Left forelimb (tissue), 1 donor: ENCODE measurements at regions not wholly inside any gene's neighbourhood (a gene's known extent, or its start where the extent isn't known, plus 50 kb on each side); places are given as distances from the start of the nearest gene placed in this dataset.

Source experiments
- DNase-seq: peaks from one replicate; pipeline ENCODE4 v3.0.0-alpha.2; 2018; ENCODE audit warnings: low spot score

GRCh38 chr5:6236170-6236793 lies 142.1 kb downstream of the MED10 start:
- DNase-seq: no peak

GRCh38 chr5:6235726-6236125 lies 142.6 kb downstream of the MED10 start:
- no peak for DNase-seq

GRCh38 chr5:6228257-6229250 lies 149.8 kb downstream of the MED10 start:
- no peak for DNase-seq

DNA sequence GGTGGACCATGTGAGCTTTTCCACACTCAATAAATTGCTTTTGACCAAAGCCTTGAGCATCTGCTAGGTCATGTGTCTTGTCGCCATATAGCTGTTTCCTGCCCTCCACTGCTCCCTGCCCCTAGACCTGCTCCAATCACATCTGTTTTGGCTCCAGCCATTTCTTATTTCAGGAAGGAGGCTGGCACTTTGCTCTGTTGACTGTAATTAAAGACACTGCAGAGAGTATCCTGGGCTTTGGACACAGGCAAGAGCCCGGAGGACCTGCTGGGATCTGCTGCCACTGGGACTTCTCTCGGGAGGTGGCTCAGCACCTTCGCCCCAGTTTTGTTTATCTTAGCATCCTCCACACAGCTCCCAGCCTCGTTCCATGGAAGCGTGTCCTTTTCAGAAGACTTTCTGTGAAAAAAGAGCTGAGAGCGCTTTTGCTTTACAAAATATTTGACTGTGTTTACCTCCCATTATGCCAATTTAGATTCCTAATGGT lies 153.2 kb downstream of the MED10 start:
- DNase-seq: no peak

DNA sequence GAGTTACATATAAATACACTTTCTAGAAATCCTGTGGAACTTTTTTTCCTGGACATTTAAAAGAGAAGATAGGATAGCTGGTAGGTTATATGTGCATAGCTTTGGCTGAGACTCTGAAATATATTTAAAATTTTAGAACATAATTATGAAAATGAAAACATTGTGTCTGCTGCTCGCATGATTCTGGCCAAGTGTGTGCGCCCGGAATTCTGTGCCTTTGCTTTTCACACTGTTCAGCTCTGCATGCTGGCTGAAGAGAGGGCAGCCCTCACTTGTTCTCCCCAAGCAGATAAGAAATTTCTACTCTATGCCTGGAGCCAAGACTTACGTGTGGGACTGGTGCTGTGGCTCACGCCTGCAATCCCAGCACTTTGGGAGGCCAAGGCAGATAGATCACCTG lies 153.9 kb downstream of the MED10 start:
- no peak for DNase-seq

GRCh38 chr5:6222899-6223298 lies 155.4 kb downstream of the MED10 start:
- DNase-seq: no peak

- DNase-seq: no peak
These were observed 156.2 kb downstream of the MED10 start for GRCh38 chr5:6222121-6222520.

- DNase-seq: no peak
These were observed 157.2 kb downstream of the MED10 start for GRCh38 chr5:6221141-6221626.

DNA sequence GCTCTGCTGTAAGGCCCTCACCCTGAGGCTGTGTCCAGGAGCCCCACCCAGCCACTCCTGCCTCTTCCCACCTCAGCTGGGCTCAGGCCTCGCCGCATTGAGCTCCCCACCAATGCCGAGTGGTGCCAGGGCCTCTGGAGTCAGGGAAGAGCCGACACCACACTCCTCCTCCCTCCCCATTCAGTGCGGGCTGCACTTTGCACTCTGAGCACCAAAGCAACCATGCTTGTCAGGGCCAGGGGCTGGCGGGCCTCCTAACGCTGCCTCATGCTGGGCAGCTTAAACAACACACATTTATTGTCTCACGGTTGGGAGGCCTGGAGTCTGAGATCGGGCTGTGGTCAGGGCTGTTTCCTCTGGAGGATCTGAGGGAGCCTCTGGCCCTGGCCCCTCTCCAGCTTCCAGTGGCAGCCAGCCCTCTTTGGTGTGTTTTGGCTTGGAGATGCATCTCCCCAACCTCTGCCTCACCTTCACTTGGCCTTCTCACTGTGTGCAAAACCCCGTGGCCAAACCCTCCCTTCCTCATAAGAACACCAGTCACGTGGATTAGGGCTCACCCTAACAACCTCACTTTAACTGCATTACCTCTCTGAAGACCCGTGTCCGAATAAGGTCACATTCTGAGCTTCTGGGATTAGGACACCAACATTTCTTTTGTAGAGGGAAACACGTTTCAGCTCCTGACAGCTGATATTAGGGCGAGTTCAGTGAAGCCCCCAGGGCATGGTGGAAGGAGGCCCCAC lies 157.8 kb downstream of the MED10 start:
- DNase-seq: no peak

- DNase-seq: no peak
These were observed 159.8 kb downstream of the MED10 start for GRCh38 chr5:6218517-6218916.

DNA sequence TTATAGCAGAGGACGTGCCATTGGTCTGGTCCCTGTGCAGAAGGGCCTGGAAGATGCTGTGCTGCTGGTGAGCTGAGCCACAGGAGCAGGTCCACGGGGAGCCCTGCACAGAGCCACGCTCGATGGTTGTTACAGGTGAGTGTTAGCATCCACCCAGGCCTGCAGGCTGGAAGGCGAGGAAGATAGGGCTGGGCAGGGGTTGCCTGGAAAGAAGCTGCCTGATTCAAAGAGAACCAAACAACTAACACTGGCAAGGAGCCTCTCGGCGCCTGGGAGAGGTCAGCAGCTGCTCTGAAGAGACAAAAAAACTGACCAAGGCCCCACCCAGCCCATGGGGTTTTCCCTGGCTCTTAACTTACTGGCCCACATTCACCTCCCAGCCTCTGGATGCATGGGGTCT lies 160.2 kb downstream of the MED10 start:
- no peak for DNase-seq

GRCh38 chr5:6216471-6217075 lies 161.8 kb downstream of the MED10 start:
- no peak for DNase-seq

DNA sequence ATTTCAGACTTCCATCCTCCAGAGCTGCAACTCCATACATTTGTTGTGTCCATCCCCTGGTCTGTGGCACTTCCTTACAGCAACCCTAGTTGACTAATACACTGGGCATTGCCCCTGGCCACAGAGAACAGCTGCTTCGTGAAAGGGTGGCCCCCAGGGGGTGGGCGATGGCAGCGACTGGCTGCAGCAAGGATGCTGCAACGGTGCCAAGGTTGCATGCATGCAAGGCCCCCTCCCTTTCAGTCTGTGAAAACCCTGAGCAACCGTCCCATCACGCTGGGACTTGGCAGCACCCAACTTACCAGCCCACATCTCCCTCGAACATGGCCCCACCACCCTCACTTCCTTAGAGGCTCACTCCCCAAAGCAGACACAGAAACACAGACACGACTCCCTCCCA lies 162.5 kb downstream of the MED10 start:
- no peak for DNase-seq

- no peak for DNase-seq
These were observed 166.1 kb downstream of the MED10 start for GRCh38 chr5:6212244-6212643.

DNA sequence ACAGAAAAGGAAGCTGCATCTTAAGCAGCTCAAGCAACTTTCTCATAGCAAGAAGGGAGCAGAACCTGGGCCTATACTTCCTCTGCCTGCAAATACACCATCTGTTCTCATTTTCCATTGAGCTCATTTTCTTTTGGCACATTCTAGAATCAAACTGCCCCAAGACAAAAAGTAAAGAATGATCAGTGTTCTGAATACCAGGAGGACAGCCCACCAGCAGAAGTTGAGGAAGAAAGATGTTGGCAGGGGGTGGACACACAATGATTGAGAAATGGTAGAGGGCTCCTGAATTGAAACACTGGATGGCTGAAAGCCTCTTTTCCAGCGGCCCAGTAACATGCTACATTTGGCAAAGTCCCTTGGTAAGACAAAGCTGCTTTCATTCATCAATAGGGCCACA lies 171.8 kb downstream of the MED10 start:
- no peak for DNase-seq

DNA sequence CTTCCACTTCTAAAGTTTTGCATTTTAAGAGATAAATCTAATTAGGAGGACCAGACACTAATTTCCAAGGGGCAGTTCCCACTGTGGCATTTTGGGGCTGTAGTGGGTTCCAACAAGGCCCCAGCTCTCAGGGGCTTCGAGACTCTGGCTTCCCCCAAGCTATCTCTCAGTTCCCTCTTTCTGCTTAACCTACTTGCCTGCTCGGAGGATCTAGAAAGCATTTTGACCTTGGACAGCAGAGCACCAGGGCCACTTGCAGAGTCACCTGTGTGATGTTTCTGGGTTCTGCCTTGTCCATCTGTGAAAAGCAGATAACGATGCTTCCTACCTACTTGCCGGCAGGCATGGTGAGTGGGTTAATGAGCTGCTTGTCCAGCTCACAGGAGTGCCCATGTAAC lies 175.4 kb downstream of the MED10 start:
- no peak for DNase-seq

DNA sequence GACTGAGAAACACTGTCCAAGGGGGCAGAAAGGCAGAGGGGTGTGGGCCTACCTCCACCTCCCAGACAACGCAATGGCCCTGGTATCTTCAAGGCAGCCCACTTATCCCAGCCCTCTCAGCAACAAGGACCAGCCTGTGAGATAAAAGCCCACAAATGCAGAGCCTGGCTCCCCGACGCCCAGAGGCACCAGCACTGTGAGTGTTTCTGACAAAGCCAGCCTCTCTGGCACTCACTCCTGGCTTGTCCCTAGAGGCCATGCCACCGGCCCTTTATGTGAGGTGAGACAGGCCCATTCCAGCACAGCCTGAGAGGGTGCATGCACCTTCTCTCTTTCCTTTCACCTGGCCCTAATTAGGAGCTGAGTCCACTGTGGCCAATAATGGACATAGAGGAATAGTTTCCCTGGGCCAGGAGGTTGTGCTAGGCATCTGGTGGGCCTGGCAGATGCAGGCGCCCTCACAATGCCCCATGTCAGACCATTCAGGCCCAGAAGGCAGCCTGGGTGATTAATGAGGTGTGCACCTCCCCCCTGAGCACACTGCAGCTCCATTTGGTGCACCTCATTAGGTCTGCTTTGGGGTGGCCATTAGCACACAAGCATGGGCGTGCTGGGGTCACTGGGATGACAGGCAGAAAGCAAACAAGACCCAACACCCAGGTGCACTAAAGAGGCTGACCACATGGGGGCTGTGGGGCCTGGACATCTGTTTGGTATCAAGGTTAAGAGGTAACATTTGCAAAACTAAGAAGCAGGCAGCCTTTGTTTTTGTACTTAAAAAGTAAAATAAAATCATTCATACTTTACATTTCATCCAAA lies 176.0 kb downstream of the MED10 start:
- DNase-seq: no peak

DNA sequence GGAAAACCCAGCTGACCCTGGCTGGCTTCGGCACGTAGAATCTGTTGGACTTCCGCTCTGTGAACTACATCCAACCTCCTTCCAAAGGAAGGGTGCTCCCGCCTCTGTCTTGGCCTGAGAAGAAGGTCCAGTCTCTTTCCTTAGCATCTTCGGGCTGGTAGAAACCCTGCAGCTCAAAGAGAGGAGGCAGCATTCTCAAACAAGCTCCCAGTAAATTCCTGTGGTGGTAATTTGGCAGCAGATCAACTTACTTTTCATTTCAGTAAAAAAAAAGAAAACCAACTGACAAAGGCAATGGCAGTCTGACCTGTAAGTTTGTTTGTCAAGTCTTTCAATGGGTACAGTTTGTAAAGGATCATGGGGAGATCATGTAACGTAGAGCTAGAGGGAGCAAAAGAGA lies 176.7 kb downstream of the MED10 start:
- DNase-seq: no peak

GRCh38 chr5:6198531-6198930 lies 179.8 kb downstream of the MED10 start:
- no peak for DNase-seq

DNA sequence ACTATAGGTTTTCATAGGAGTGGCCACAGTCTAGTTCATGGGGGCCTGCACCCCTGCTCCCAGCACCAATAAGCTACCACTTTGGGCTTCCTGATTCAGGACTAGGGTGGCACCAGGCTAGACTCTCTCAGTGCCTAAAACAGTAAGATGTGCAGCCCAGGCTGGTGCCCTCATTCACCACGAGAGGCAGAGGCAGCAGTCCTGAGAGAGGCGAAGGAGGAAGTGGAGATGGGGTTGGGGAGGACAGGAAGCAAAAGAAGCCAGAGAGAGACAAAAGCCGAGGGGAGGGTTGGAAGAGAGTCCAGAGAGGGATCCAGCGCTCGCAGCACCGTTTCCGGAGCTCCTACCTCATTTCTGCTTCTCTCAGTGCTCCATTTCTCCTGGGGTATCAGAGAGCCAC lies 180.9 kb downstream of the MED10 start:
- DNase-seq: no peak

DNA sequence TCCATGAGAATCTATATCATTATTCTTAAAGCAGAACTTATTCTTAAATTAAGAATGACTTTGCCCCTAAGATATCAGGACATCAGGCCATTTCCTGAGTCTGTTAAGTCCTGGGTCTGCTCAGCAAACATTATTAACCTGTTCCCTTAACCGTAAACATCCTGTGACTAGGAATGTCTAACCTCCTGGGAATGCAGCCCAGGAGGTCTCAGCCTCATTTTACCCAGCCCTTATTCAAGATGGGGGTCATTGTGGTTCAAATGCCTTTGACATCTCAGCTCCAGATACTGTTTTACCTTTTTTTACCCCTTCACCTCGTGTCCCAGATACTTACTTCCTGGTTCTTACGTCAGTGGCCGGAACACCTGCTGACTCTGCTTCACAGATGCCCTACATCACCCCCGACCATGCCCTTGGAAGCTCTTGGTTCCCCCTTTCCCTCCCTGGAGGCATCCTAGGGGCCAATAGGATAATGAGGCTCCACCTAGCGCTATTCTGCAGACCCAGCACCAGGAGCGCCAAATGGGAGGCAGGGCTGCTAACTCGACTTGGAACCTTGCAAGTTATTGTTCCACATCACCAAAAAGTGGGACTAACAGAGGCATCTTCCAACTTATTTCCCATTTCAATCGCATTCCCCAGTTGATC lies 182.5 kb downstream of the MED10 start:
- DNase-seq: no peak
